ENCODE measurements at regions not wholly inside any gene's neighbourhood (a gene's known extent, or its start where the extent isn't known, plus 50 kb on each side); places are given as distances from the start of the nearest gene placed in this dataset.
A peak's percentile ranks its signal among the peaks of the same experiment; 100 is the strongest.

GRCh38 chr6:47403801-47404200, 73.8 kb upstream of the CD2AP start:
- ChIA-PET CTCF (interaction anchor here (1.9 kb wide), 1 partner anchor 10 kb away, joined by 10 read pairs; no protein-coding TSS in a partner anchor), POLR2A (interaction anchor here (0.7 kb wide), 1 partner anchor 11 kb away, joined by 3 read pairs; no protein-coding TSS in a partner anchor)
- no peaks in the 10 kb centered on the region for H3K36me3 ChIP-seq (ENCODE audit: control insufficient read depth, insufficient read depth, low read length)
- no peak for TF ChIP-seq CTCF (IDR thresholded peaks at IDR 0.05; ENCODE audit: insufficient read depth, low read depth, low read length)
- H3K27me3 ChIP-seq (ENCODE audit: control insufficient read depth, insufficient read depth, low read length) = no peaks in the 10 kb centered on the region
- DNase-seq (ENCODE audit: low read depth) = no peak
- no peak overlapping the region for H3K4me3 ChIP-seq (ENCODE audit: low read depth, low read length)

- Histone ChIP-seq H3K36me3 (ENCODE audit: control insufficient read depth, insufficient read depth, low read length) (no peaks in the 10 kb centered on the region), H3K27me3 (ENCODE audit: control insufficient read depth, insufficient read depth, low read length) (no peaks in the 10 kb centered on the region), H3K4me3 (ENCODE audit: low read depth, low read length) (no peak overlapping the region)
- no peak for TF ChIP-seq CTCF (IDR thresholded peaks at IDR 0.05; ENCODE audit: insufficient read depth, low read depth, low read length)
- DNase-seq (ENCODE audit: low read depth) = no peak
- POLR2A ChIA-PET = interaction anchor here (0.7 kb wide), 1 partner anchor 12 kb away, joined by 3 read pairs; no protein-coding TSS in a partner anchor
- CTCF ChIA-PET = interaction anchor here (1.9 kb wide), 1 partner anchor 10 kb away, joined by 10 read pairs; no protein-coding TSS in a partner anchor
Measured at GRCh38 chr6:47404435-47404834, 73.2 kb upstream of the CD2AP start.

- CTCF ChIA-PET = interaction anchor here (1.9 kb wide), 1 partner anchor 9 kb away, joined by 10 read pairs; no protein-coding TSS in a partner anchor
- Histone ChIP-seq H3K36me3 (ENCODE audit: control insufficient read depth, insufficient read depth, low read length) (no peaks in the 10 kb centered on the region), H3K4me3 (ENCODE audit: low read depth, low read length) (no peak overlapping the region), H3K27me3 (ENCODE audit: control insufficient read depth, insufficient read depth, low read length) (no peaks in the 10 kb centered on the region)
- no peak for DNase-seq (ENCODE audit: low read depth)
- no peak for TF ChIP-seq CTCF (IDR thresholded peaks at IDR 0.05; ENCODE audit: insufficient read depth, low read depth, low read length)
- POLR2A ChIA-PET = no interaction called here
Measured at GRCh38 chr6:47405273-47405672, 72.3 kb upstream of the CD2AP start.

GRCh38 chr6:47407300-47408281, 70.0 kb upstream of the CD2AP start:
- DNase-seq (ENCODE audit: low read depth) = peak; percentile 5
- ChIA-PET POLR2A (no interaction called here), CTCF (interaction anchor here (0.6 to 2.0 kb wide), 4 partner anchors 11 to 374 kb away, joined by 3 to 7 read pairs (median 3); partner anchors contain the start of gene OPN5)
- TF ChIP-seq CTCF (IDR thresholded peaks at IDR 0.05; ENCODE audit: insufficient read depth, low read depth, low read length) = no peak
- no peaks in the 10 kb centered on the region for H3K36me3 ChIP-seq (ENCODE audit: control insufficient read depth, insufficient read depth, low read length)
- no peak overlapping the region for H3K4me3 ChIP-seq (ENCODE audit: low read depth, low read length)
- no peaks in the 10 kb centered on the region; the same call in 1 of the 2 replicates for H3K27me3 ChIP-seq (ENCODE audit: control insufficient read depth, insufficient read depth, low read length)

- Histone ChIP-seq H3K36me3 (ENCODE audit: control insufficient read depth, insufficient read depth, low read length) (no peaks in the 10 kb centered on the region), H3K4me3 (ENCODE audit: low read depth, low read length) (peak overlapping the region; percentile 45), H3K27me3 (ENCODE audit: control insufficient read depth, insufficient read depth, low read length) (no peaks in the 10 kb centered on the region; the same call in 1 of the 2 replicates)
- peak; percentile 16 for DNase-seq (ENCODE audit: low read depth)
- peak; percentile 89 for TF ChIP-seq CTCF (IDR thresholded peaks at IDR 0.05; ENCODE audit: insufficient read depth, low read depth, low read length)
- ChIA-PET POLR2A (no interaction called here), CTCF (interaction anchor here (0.7 to 4.3 kb wide), 11 partner anchors 9 to 374 kb away, joined by 3 to 27 read pairs (median 3); partner anchors contain the start of genes CD2AP and OPN5)
Measured at GRCh38 chr6:47413752-47414422, 63.7 kb upstream of the CD2AP start.
